Cerebellar cortex (tissue), 1 donor: ENCODE measurements at regions not wholly inside any gene's neighbourhood (a gene's known extent, or its start where the extent isn't known, plus 50 kb on each side); places are given as distances from the start of the nearest gene placed in this dataset.
"Not testable (repeated sequence)": the region's sequence is repeated elsewhere in the genome, so short reads cannot be mapped to it uniquely, and the experiment has no call there.

Source experiments
- DNase-seq: peaks from one replicate; pipeline ENCODE4 v3.0.0-alpha.2; 2015; ENCODE audit warnings: low spot score

DNA sequence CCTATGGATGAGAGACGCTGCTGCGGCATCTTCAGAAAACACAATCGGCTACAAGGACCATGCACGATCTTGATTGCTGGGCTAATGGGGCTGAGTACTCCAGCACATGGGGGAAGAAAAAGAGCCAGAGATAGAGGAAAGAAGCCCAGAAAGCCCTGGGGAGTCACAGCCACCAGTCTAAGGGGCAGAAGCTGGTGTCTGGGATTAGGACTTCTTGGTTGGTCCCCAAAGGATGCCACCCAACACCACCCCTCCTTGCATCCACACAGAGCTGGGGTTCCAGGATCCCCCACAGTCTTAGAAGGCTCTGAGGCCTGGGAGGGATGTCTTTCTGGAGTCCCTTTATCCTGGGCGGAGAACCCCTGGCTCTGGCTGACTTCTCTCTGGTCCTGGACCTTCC lies 98.4 kb upstream of the TARDBP start:
- DNase-seq = no peak

GRCh38 chr1:10915594-10915993 lies 96.9 kb upstream of the TARDBP start:
- DNase-seq = no peak

- DNase-seq = no peak
Measured at GRCh38 chr1:10916311-10916710, 96.1 kb upstream of the TARDBP start.

- DNase-seq = no peak
Measured at GRCh38 chr1:10916991-10917390, 95.5 kb upstream of the TARDBP start.

GRCh38 chr1:10917513-10918454 lies 94.7 kb upstream of the TARDBP start:
- DNase-seq = no peak

DNA sequence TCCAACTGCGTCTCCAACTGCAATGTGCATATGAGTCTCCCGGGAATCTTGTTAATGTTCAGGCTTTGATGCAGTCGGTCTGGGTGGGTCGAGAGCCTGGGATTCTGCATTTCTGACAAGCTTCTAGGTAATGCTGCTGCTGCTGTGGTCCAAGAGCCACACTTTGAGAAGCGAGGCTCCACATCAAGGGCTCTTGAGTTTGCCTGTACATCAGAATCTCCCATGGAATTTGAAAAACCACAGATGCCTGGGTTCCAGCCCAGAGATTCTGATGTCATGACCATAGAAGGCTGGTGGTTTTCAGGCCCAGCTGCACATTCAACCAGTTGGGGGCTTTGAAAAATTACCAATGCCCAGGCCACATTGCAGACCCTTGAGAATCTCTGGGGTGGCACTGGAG lies 93.9 kb upstream of the TARDBP start:
- DNase-seq = no peak

- no peak for DNase-seq
Measured at GRCh38 chr1:10920063-10920626, 92.3 kb upstream of the TARDBP start.

DNA sequence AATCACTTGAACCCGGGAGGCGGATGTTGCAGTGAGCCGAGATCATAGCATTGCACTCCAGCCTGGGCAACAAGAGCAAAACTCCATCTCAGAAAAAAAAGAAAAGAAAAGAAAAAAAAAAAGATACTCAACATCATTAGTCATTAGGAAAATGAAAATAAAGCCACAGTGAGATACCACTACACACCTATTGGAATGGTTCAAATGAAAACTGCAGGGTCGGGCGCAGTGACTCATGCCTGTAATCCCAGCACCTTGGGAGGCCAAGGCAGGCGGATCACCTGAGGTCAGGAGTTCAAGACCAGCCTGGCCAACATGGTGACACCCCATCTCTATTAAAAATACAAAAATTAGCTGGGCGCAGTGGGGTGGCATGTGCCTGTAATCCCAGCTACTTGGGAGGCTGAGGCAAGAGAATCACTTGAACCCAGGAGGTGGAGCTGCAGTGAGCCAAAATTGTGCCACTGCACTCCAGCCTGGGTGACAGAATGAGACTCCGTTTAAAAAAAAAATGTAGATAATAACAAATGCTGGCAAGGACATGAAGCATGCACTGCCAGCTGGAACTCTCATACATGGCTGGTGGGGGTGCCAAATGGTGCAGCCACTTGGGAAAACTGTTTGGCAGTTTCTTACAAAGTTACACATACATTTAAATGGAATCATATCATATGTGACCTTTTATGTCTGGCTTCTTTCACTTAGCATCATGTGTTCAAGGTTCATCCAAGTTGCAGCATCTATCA lies 90.0 kb upstream of the TARDBP start:
- DNase-seq = not testable (repeated sequence)

GRCh38 chr1:10924030-10924429 lies 88.4 kb upstream of the TARDBP start:
- DNase-seq = no peak

DNA sequence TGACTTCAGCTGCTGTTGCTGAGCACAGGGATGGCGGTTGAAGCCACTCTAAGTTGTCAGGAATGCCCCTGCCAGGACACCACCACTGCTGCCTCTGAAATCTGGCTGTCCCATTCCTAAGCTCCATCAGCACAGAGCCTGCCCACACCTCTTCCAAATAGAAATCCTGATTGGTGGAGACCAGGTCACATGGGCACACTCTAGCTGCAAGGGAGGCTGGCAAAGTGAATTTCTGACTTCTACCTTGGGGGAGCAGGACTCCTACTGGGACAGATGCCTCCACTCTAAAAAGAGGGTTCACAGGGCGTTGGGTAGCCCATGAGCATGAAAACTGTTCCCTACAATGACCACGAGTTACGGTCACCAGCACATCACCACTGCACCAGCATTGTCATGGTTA lies 83.8 kb upstream of the TARDBP start:
- no peak for DNase-seq

DNA sequence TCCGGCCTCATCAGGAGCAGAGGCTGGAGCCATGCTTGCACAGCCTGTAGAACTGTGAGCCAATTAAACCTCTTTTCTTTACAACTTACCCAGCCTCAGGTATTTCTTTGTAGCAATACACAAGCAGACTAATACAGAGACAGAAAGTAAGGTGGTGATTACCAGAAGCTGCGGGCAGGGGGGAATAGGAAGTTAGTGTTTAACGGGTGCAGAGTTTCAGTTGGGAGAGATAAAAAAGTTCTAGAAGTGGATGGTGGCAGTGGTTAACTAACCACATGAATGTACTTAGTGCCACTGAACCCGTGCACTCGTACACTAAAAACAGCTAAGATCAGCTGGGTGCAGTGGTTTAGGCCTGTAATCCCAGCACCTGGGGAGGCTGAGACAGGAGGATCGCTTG lies 80.4 kb upstream of the TARDBP start:
- DNase-seq = no peak

- DNase-seq = no peak
Measured at GRCh38 chr1:10934150-10934818, 78.2 kb upstream of the TARDBP start.

- no peak for DNase-seq
Measured at GRCh38 chr1:10935246-10935645, 77.2 kb upstream of the TARDBP start.

DNA sequence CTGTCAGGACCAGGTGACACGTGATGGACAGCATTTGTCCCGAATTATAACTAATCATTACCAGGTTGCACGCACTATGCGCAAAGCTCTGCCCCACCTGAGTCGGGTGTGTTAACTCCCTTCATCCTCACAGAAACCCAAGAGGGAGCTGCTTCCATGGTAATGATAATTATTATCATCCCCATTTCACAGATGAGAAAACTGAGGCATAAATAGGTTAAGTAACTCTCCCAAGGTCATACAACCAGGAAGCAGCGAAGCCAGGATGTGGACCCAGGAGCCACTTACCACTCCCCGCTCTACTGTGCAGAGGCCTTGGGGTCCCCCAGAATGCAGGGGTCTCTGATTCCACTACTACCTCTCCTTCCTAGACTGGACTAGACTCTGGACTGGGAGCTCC lies 76.7 kb upstream of the TARDBP start:
- DNase-seq = no peak

DNA sequence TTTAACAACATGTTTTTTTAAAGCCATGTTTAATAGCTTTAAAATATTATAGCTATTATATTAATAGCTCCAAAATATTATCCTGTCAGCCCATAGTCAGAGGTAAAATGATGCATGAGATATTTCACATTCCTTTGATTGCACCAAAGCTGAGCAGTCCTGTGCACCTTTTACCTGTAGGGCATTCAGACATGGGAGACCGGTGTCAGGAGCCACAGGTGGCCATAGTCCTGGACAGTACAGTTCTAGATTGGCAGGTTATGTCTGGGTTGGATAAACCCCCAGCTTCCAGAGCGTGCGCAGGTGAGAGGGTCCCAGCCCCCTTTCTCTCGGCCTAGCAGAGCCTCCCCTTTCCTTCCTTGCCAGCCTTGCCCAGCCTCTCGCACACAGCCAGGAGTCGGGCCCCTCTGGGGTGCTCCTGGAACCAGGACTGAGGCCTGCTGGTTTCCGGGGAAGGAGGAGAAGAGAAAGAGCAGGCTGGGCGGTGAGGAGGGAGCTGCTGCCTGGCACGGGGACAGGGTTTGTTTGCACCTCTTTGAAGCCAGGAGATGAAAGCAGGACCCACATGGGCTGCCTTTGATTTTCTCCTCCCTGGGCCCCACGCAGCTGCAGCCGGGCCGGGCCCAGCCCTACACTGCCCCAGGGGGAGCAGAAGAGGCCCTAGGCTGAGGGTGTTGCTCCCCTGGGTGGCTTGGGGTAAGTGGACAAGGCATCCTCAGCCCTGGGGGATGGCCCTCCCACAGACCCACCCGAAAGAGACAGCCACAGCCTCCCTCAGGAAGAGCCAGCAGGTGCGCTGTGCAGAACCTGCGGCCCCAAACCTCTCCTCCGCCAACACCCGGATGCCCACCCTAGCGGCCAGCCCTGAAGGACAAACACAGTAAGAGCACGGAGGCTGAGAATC lies 75.2 kb upstream of the TARDBP start:
- DNase-seq = no peak

DNA sequence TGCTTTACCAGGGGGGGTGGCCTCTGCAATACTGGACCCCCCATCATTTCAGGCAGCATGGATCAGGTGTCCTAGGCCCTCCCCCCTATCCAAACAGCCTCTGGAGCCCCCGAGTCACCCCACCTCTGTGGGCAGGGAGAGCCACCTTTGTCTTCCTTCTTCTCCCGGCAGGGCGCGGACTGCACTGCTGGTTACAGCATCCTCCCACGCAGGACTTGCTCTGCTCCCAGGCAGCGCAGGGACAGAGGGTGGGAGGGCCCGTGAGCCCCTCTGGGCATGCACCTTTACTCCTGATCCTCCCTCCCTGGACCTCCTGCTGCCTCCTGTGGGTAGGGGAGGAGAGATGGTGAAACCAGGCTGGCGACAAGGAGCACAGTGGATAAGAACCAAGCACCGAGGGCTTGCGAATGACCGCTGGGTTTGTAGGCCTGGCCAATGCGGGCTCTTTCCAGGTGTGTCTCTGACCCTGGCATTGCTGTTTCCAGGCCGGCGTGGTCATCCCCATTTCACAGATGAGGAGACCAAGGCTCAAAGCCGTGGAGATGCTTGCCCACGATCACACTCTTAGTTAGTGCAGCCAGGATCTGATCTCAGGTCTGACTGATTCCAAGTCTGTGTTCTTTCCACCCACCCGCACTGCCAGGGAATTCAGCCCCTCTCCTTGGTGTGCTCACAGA lies 73.6 kb upstream of the TARDBP start:
- DNase-seq = no peak

DNA sequence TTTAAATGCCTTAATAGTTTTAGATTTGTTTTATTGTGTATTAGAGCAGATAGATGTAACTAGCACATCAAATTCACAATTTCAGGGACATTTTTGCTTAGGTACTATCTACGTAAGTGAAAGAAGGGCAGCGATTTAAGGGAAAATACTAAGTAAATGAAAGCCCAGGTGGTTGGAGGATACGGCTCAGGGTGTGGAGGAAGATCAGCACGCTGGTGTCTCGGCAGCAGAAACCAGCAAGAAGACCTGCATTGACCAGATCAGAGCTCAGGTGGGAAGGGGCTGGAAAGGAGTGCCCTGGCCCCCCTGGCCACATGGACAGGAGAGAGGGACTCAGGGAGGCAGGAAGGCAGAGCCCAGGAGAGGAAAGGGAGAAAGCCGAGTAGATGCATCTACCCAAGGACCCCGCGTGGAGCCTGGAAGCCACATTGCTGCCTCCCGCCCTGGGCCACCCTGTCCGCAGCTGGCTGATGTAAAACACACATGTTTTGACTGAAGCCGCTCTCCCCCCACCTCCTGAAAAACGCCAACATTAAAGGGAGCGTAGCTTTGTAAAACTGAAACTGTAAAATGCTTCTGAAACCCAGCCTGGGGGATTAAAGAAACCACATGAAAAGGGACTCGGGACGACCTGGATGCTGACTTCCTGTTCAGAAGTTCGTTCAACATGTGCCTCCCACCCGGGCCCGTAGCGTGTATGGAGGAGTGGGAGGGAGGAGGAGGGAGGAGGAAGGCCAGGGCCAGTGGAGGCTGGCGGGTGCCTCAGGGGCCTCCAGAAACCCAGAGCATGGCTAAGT lies 72.6 kb upstream of the TARDBP start:
- DNase-seq = no peak

- no peak for DNase-seq
Measured at GRCh38 chr1:10940451-10940804, 72.0 kb upstream of the TARDBP start.

DNA sequence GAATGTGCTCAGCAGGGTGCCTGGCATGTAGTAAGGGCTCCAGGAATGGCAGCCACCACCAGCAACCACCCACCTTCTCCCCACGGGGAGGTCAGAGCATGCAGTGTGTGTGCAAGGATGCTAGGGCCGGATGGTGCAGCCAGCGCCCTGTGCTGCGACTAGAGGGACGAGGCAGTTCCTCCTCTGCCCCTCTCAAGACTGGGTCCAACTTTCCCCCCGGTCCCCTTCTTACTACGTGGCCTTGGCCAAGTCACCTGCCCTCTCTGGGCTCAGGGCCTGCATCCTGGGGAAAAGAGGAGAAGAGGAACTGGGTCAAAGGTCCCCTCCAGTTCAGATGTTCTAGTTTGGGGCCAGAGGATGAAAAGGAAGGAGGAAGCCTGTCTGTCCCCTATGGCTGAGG lies 71.6 kb upstream of the TARDBP start:
- DNase-seq = no peak
